ENCODE measurements at regions not wholly inside any gene's neighbourhood (a gene's known extent, or its start where the extent isn't known, plus 50 kb on each side); places are given as distances from the start of the nearest gene placed in this dataset.
"Not testable (repeated sequence)": the region's sequence is repeated elsewhere in the genome, so short reads cannot be mapped to it uniquely, and the experiment has no call there.

GRCh38 chr4:127515259-127515658 lies 117.5 kb upstream of the INTU start:
- TF ChIP-seq CTCF (IDR thresholded peaks at IDR 0.05 in 8 of 11, conservative IDR thresholded peaks at IDR 0.05 in 3 of 11); POLR2A (IDR thresholded peaks at IDR 0.05): not testable (repeated sequence)

Measured in spleen (tissue), 7 donors.